Renal pelvis (tissue), 1 donor: ENCODE measurements at regions not wholly inside any gene's neighbourhood (a gene's known extent, or its start where the extent isn't known, plus 50 kb on each side); places are given as distances from the start of the nearest gene placed in this dataset.

Source experiments
- DNase-seq: peaks from one replicate; pipeline ENCODE4 v3.0.0-alpha.2; 2013

DNA sequence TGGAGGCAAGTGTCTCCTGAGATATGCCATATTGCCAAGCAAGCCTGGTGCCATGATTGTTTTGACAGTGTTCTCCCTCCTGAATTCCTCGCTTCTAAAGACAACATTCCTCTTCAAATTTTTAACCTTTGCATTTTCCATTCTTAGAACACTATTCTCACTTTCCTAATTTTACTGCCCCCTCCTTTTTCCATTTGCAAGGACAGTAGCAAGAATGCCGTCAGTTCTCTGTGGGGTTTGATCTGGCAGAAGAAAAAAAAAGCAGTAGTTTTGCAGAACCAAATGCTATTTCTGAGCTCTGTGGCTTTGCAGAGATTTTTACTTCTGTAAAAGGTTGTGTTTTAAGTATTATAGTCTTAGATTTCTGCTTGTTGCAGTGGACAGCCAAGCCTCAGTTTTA lies 295.2 kb downstream of the NUAK1 start:
- no peak for DNase-seq

GRCh38 chr12:105843986-105844760 lies 294.6 kb downstream of the NUAK1 start:
- DNase-seq = no peak

GRCh38 chr12:105846331-105846730 lies 292.4 kb downstream of the NUAK1 start:
- no peak for DNase-seq

- DNase-seq = no peak
Observed at GRCh38 chr12:105847068-105847467, 291.7 kb downstream of the NUAK1 start.

DNA sequence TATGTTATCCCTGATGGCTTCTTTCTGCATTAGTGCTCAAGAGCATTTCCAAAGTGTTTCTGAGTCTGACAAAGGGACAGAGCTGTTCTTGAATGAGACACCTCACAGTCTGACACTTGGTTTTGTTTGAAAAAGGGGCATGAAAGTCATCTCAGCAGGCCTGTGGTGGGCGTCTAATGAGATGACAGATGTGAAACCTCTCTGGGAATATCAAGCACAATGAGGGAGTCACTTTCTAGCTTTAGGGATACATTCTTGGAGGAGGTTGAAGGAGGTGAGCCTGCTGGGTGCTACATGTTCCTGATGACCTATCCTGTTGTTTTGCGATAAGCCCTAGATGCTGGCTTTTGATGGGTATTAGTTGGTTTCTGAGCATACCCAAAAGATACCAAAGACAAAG lies 290.5 kb downstream of the NUAK1 start:
- no peak for DNase-seq

DNA sequence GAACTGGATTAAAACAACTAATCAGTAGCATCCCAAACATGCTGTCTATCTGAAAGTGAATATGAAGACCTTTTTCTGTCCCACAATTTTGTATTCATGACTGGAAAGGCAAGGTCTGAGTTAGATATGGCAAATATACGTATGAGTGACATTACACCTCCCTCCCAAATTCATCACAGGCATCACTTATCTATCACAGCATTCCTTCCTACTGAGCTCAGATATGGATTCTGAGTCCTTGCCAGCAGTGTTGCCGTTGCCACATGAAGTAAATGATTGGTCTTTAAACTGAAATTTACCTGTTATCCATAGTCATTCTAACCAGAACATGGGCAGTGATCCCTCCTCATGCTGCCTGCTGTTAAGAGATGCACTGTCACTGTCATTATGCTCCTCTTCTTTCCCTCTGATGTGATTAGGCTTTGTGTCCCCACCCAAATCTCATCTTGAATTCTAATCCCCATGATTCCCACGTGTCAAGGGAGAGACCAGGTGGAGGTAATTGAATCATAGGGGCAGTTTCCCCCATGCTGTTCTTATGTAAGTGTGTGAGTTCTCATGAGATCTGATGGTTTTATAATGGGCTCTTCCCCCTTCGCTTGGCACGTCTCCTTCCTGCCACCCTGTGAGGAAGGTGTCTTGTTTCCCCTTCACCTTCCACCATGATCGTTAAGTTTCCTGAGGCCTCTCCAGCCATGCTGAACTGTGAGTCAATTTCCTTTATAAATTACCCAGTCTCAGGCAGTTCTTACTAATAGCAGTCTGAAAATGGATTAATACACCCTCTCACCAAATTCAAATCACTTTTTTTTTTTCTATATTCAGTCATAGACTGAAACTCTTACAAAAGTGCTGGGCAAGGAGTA lies 288.4 kb downstream of the NUAK1 start:
- DNase-seq = no peak

GRCh38 chr12:105852496-105852895 lies 286.3 kb downstream of the NUAK1 start:
- no peak for DNase-seq

GRCh38 chr12:105852951-105853350 lies 285.8 kb downstream of the NUAK1 start:
- no peak for DNase-seq

DNA sequence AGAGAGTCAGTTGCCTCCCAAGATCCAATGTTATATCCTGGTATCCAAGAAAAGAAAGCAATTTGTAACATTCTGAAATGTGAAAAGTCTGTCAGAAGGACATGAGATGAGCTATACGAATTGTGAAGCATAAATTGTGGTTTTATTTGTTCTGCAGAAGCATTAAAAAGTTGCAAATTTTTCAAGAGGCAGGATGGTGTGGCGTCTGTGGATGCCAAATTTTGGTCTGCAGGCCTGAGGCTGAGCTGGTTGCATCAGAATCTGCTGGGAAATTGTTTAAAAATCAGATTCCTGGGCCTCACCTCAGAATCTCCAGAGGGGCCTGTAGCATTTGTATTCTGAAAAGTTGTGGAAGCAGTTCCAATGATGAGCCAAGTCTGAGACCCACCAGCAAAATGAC lies 284.7 kb downstream of the NUAK1 start:
- no peak for DNase-seq

DNA sequence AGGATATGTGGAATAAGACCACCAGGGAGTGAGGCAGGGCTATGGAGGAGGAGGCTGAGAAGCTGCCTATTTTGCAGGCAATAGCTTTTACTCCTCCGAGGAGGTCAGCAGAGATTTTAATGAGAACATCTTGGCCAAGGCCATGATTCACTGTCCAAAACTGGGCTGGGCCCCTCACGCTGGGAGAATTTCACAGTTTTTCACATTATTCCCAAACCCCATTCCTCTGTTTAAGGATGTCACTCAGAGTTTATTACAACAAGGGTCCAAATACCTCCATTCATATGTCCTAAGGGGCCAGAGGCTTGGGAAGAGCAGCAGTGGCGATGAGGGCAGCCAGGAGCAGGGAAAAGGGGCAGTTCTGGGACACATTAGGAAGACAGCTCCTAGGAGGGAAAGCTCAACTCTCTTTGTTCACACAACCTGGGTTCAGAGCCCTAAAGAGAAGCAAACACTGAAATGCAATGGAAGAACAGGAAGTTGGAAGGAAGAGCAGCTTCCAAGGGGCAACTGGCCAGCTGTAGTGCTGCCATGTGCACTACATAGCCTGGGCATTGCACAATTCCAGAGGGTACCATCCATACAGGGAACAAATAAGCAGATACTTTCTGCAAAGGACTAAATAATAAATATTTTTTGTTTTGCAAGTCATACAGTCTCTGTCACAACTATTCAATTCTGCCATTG lies 283.2 kb downstream of the NUAK1 start:
- DNase-seq = no peak

- DNase-seq = no peak
Observed at GRCh38 chr12:105856048-105856405, 282.7 kb downstream of the NUAK1 start.

- no peak for DNase-seq
Observed at GRCh38 chr12:105858981-105859710, 279.6 kb downstream of the NUAK1 start.

GRCh38 chr12:105860561-105861207 lies 278.1 kb downstream of the NUAK1 start:
- DNase-seq = peak; percentile 10

DNA sequence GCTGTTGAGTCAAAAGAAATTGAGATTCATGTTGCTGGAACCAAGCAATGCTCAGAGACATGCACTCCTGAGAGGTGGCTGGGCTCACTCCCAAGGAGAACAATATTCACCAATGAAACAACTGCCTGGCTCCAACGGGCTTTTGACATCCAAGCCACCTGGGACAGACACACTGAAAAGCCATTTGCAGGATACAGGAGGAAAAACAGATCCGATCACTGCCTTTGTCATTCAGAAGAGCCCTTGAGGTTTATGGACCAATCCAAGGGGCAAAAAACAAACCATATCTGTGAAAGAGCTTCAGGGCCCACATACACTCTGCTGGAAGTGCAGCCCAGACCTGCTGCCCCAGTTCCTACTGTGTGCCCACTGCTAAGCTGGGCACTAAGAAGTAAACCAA lies 277.5 kb downstream of the NUAK1 start:
- no peak for DNase-seq

- DNase-seq = no peak
Observed at GRCh38 chr12:105862163-105862821, 276.5 kb downstream of the NUAK1 start.

DNA sequence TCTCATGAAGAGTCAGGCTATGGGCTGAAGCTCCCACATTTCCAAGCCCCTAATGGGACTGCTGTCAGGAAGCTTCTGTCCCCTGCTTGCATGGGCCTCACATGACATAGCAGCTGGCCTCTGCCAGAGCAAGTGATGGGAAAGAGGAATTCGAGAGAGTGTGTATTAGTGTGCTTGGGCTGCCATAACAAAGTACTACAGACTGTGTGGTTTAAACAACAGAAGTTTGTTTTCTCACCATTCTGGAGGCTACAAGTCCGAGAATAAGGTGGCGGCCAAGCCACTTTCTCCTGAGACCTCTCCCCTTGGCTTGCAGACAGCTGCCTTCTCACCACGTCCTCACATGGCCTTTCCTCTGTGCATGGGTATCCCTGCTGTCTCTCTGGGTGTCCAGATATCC lies 274.4 kb downstream of the NUAK1 start:
- no peak for DNase-seq

- DNase-seq = no peak
Observed at GRCh38 chr12:105864901-105865300, 273.9 kb downstream of the NUAK1 start.

DNA sequence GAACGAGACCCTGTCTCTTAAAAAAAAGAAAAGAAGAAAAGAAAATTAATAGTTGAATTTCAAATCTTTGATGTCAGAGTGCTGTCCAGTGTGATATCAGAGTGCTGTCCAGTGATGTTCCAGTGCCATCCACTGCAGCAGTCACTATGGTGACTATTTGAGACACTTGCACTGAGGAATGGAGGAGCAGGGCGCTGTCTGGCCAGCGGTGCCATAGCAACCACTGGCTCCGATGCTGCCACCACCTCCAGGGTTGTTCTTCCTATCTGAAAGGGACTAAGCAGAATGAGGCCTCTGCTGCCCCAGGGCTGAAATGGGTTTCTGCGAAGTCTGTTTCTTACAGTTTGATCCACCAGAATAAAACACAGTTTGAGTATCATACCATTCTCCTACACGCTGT lies 272.9 kb downstream of the NUAK1 start:
- DNase-seq = no peak

- DNase-seq = no peak
Observed at GRCh38 chr12:105874121-105874520, 264.6 kb downstream of the NUAK1 start.

- no peak for DNase-seq
Observed at GRCh38 chr12:105876396-105876927, 262.3 kb downstream of the NUAK1 start.

DNA sequence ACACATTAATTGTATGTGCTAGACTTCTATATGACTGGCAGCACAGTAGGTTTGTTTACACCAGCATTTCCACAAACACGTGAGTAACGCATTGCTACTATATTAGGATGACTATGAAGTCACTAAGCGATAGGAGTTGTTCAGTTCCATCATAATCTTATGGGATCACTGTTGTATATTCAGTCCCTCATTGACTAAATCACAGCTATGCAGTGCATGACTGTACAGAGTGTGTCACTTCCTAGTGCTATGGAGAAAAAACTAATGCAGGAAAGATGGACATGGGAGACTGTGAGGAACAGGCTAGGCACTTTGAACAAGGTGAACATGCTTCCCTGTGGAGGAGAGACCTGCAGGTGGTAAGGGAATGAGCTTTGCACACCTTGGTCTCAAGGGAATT lies 259.8 kb downstream of the NUAK1 start:
- DNase-seq = no peak
